ENCODE measurements at regions not wholly inside any gene's neighbourhood (a gene's known extent, or its start where the extent isn't known, plus 50 kb on each side); places are given as distances from the start of the nearest gene placed in this dataset.

DNA sequence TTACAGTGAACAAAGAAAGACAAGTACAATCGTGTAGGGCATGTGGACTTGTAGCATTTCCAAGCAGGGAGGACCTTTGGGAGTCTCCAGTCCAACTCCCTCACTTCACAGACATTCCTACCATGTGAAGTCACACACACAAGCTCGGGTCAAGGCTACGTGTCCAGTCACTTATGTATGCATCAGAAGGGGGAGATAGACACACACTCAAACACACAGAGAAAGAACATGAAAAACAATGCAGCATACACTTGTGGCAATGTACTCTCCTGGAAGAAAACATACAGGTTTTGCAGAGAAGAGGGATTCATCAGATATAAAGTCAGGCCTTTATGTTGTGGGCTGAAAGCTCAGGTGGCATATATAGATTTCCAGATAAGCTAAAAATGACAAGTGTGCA, 136.1 kb upstream of the MID1 start:
- Histone ChIP-seq H3K9ac (ENCODE audit: low read depth, low read length) (no peak overlapping the region), H3K9me3 (ENCODE audit: control insufficient read depth, insufficient read depth, low read length) (no peaks in the 10 kb centered on the region), H3K4me1 (ENCODE audit: insufficient read depth, low read length) (peaks cover 67% of the 10 kb centered on the region), H3K36me3 (ENCODE audit: insufficient read depth, low read length) (no peaks in the 10 kb centered on the region)

DNA sequence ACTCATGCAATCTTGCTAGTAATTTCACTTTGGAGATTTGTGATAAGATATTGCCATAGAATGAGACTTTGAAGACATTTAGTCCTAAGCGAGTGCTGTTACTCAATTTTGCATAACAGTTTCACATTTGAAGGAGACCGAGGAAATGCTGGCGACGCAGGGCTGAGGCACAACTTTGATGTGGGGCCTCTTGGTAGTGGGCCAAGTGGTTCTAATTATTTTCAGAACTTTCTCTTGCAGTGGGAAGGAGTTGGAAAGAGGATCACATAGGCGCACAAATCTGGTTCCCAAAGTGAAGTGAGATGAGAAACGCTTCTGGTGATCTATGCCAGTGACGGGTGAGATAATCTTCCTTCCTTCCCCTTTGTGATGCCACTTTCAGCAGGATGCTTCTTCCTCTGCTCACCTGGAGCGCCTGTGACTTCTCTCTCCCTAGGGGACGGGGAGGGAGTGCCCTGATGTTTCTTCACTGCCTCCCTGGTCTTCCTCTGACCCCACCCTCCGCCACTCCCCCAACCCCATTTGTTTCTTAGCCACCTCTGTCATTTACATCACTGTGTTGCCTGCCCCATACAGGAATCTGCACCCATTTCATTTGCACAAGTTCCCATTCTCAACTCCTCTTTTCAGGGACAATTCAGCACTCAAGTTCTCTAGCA, 138.9 kb upstream of the MID1 start:
- Histone ChIP-seq H3K9me3 (ENCODE audit: control insufficient read depth, insufficient read depth, low read length) (no peaks in the 10 kb centered on the region), H3K4me1 (ENCODE audit: insufficient read depth, low read length) (peaks cover 60% of the 10 kb centered on the region), H3K36me3 (ENCODE audit: insufficient read depth, low read length) (no peaks in the 10 kb centered on the region), H3K9ac (ENCODE audit: low read depth, low read length) (peak overlapping the region; percentile 12; the same call in 1 of the 2 replicates)

DNA sequence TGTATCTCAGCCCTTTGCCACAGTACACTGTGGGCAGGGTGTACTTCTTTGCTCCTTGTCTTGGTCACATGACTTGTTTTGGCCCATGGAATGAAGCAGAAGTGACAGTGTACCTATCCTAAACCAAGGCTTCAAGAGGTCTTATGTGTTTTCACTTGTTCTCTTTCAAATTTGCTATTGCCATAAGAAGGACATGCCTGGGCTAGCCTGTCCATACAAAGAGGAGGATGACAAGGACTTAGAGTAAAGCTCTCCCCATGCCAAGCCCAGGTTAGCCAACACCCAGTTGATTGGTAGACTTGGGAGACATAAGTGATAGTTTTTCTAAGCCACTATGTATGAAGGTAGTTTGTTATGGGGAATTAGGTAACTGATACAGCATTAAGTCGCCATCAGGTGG, 141.1 kb upstream of the MID1 start:
- no peaks in the 10 kb centered on the region for H3K36me3 ChIP-seq (ENCODE audit: insufficient read depth, low read length)
- no peaks in the 10 kb centered on the region for H3K9me3 ChIP-seq (ENCODE audit: control insufficient read depth, insufficient read depth, low read length)
- H3K9ac ChIP-seq (ENCODE audit: low read depth, low read length), result no peak overlapping the region
- peaks cover 40% of the 10 kb centered on the region for H3K4me1 ChIP-seq (ENCODE audit: insufficient read depth, low read length)

DNA sequence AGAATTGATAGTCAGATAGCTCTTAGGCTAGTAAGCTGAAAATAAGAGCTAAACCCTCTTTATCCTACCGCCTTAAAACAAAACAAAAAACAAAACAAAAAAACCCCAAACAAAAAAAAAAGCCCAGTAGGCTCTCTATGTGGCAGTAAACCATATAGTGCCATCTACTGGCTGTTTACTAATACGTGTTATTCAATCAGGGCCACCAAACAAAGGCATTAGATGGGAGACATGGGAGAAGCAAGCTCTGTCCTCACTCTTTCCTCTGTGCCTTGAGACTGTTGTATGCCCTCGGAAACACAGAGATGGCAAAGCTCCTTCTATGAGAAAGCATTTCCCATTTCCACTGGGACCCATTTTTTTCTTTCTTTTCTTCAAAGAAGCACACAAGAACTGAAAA, 148.8 kb upstream of the MID1 start:
- no peaks in the 10 kb centered on the region for H3K36me3 ChIP-seq (ENCODE audit: insufficient read depth, low read length)
- H3K9me3 ChIP-seq (ENCODE audit: control insufficient read depth, insufficient read depth, low read length), result no peaks in the 10 kb centered on the region
- peak overlapping the region; percentile 29; the same call in 1 of the 2 replicates for H3K9ac ChIP-seq (ENCODE audit: low read depth, low read length)
- H3K4me1 ChIP-seq (ENCODE audit: insufficient read depth, low read length), result peaks cover 21% of the 10 kb centered on the region

DNA sequence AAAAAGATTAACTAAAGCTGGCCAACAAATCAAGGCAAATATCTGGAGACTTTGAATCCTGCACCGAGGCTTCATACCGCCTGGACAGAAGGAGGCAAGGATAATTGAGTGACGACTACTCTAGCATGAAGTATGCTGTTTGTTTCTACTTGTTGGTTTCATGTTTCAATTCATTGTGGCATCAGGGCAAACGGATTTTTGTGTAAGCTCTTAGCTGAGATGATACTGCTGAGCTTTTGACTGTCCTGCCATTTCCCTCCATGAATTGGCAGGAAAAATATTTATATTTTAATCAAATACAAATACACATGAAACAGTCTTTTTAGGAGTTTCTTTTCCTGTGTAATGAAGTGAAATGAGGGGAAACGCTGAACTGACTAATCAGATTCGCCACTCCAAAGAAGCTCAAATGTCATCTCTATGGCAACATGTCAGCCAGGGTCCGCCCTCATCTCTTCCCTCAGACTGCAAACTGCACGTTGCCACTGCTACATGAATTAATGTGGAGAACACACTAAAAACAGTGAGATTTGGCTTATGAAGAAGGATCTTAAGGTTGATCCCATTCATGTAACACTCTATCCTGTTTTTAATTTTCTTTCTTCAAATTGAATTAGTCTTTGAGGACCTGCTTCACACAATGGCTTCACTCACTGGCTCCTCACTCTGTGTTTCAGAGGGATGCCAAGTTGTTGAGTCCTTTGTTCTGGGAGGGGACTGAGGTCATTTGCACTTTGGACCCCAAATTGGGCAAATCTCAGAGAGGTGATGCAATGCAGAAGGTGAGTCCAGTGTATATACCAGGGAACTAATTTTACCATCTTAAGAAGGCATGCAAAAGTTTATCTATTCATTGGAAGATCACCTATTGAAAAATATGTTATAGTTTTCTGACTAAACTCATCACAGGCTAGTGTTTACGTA, 149.6 kb upstream of the MID1 start:
- Histone ChIP-seq H3K36me3 (ENCODE audit: insufficient read depth, low read length) (no peaks in the 10 kb centered on the region), H3K9me3 (ENCODE audit: control insufficient read depth, insufficient read depth, low read length) (no peaks in the 10 kb centered on the region), H3K4me1 (ENCODE audit: insufficient read depth, low read length) (peaks cover 21% of the 10 kb centered on the region), H3K9ac (ENCODE audit: low read depth, low read length) (peak overlapping the region; percentile 29; the same call in 1 of the 2 replicates)

DNA sequence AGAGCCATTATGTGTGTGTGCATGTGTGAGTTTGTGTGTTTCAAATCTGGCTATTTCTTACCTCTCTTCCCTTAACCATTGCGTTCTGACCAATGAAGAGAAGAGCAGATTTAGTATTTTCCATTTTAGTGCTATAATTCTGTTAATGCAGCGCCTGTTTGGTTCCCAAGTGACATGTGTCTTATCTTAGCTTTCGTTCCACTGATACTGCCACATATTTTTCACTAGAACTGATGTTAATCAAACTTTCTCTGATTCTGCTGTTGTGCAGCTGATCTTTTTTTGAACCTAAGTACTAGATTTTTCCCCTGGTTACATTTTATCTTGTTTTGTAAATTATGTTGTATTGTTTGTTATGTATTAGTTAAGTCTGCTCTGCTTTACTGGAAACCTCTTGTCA, 152.9 kb upstream of the MID1 start:
- Histone ChIP-seq H3K4me1 (ENCODE audit: insufficient read depth, low read length) (peaks cover 19% of the 10 kb centered on the region), H3K9ac (ENCODE audit: low read depth, low read length) (no peak overlapping the region), H3K36me3 (ENCODE audit: insufficient read depth, low read length) (no peaks in the 10 kb centered on the region), H3K9me3 (ENCODE audit: control insufficient read depth, insufficient read depth, low read length) (no peaks in the 10 kb centered on the region)

DNA sequence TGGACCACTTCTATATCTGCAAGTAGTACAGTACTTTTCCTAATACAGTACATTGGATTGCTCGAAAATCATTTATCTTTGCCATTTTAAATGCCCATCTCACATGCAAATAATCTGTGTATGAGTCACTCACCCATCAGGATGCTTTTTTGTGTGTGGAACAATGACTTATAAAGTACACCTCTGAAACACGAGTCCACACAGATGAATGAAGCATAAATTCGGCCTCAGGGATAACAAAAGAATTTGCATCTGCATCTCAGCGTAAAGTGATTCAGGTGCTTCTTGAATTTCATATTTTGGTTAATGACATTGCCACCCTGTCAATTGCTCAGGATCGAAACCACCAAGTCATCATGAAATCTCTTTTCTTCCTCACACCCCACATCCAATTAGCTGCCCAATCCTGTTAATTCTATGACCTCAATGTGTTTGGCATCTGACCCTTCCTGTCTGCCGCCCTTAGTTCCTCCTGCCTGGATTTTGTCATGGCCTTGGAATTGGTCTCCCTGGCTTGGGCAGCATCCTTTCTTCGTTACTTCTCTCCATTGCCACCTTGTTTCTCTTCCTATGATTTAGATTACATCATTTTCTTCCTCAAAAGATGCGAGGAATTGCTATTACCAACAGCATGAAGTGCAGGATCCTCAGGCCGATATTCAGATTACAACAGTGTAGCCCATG, 161.6 kb upstream of the MID1 start:
- H3K9ac ChIP-seq (ENCODE audit: low read depth, low read length), result no peak overlapping the region
- H3K4me1 ChIP-seq (ENCODE audit: insufficient read depth, low read length), result no peaks in the 10 kb centered on the region
- H3K36me3 ChIP-seq (ENCODE audit: insufficient read depth, low read length), result no peaks in the 10 kb centered on the region
- no peaks in the 10 kb centered on the region for H3K9me3 ChIP-seq (ENCODE audit: control insufficient read depth, insufficient read depth, low read length)

DNA sequence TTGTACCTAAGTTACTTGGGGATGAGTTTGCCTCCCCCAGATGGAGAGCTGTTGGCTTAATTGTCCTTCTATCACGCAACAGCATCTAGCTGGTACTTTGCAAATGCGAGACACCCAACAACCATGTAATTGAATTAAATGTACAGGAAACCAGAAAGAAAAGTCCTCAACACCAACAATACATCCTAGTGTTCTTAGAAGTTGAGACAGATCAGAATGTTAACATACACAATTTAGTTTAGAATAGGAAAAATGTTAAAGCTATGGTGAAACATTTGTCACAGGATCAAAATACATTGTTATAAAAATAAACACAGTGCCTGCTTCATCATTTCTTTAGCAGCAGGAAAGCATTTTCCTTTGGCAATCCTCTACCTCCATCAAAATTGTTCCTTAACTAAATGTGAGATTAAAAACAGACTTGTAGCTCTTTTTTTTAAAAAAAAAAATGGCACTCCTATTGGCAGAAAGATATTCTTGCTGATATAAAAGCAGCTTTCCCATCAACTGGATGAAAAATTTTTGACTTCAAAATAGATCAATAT, 163.1 kb upstream of the MID1 start:
- no peaks in the 10 kb centered on the region for H3K36me3 ChIP-seq (ENCODE audit: insufficient read depth, low read length)
- no peak overlapping the region for H3K9ac ChIP-seq (ENCODE audit: low read depth, low read length)
- no peaks in the 10 kb centered on the region for H3K4me1 ChIP-seq (ENCODE audit: insufficient read depth, low read length)
- H3K9me3 ChIP-seq (ENCODE audit: control insufficient read depth, insufficient read depth, low read length), result no peaks in the 10 kb centered on the region

DNA sequence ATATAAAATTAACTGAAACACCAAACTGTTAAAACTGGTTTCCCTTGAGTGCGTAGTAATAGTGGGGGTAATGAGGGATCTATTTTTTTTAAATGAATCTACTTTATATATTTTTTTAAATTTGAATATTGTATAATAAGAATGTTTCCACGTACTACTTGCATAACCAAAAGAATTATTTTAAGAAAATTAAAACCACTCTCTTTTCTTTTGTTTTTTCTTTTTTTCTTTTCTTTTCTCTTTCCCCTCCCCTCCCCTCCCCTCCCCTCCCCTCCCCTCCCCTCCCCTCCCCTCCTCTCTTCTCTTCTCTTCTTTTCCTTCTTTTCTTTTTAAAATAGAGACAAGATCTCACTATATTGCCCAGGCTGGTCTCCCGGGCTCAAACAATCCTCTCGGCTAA, 166.9 kb upstream of the MID1 start:
- no peak overlapping the region for H3K9ac ChIP-seq (ENCODE audit: low read depth, low read length)
- H3K36me3 ChIP-seq (ENCODE audit: insufficient read depth, low read length), result no peaks in the 10 kb centered on the region
- H3K9me3 ChIP-seq (ENCODE audit: control insufficient read depth, insufficient read depth, low read length), result no peaks in the 10 kb centered on the region
- H3K4me1 ChIP-seq (ENCODE audit: insufficient read depth, low read length), result no peaks in the 10 kb centered on the region

DNA sequence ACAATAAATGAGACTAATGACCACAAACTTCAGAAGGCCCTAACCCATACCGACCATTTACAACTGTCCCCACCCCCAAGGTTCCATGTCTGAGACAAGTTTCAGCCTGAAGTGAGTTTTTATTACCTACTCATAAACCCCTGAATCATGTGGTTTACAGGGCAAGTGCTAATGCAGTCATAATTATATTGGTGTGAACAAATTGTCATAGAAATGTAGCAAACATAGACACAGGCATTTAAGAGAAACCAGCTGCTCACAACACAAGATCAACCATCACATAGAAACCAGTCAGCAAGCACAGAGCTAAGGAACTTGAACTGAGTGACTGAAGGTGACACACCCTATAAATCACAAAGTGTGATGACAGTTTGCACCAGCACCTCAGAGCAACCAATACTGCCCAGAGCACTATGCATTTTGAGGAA, 173.8 kb upstream of the MID1 start:
- no peaks in the 10 kb centered on the region for H3K9me3 ChIP-seq (ENCODE audit: control insufficient read depth, insufficient read depth, low read length)
- no peaks in the 10 kb centered on the region for H3K36me3 ChIP-seq (ENCODE audit: insufficient read depth, low read length)
- 0 out of 2 replicates have a peak, but pooled peaks cover 6% of the 10 kb centered on the region for H3K4me1 ChIP-seq (ENCODE audit: insufficient read depth, low read length)
- H3K9ac ChIP-seq (ENCODE audit: low read depth, low read length), result no peak overlapping the region

DNA sequence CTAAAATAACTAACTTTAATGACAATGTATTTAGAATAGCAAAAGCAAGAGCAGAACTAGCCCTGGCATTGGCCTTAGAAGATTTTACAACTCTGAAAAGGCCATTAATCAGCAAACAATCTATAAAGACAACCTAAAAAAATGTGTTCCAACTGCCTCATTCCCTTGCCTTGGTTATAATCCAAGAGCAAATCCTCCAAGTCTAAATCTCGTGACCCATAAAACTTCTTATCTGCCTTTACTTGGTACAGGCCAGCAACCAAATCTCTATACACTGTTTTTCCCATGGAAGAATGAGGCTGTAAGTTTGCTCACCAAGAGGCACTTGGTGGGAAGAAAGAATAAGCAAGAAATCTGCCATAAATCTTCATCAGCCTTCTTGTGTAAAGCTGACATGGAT, 175.3 kb upstream of the MID1 start:
- H3K4me1 ChIP-seq (ENCODE audit: insufficient read depth, low read length), result 0 out of 2 replicates have a peak, but pooled peaks cover 6% of the 10 kb centered on the region
- no peaks in the 10 kb centered on the region for H3K36me3 ChIP-seq (ENCODE audit: insufficient read depth, low read length)
- no peak overlapping the region for H3K9ac ChIP-seq (ENCODE audit: low read depth, low read length)
- H3K9me3 ChIP-seq (ENCODE audit: control insufficient read depth, insufficient read depth, low read length), result no peaks in the 10 kb centered on the region

DNA sequence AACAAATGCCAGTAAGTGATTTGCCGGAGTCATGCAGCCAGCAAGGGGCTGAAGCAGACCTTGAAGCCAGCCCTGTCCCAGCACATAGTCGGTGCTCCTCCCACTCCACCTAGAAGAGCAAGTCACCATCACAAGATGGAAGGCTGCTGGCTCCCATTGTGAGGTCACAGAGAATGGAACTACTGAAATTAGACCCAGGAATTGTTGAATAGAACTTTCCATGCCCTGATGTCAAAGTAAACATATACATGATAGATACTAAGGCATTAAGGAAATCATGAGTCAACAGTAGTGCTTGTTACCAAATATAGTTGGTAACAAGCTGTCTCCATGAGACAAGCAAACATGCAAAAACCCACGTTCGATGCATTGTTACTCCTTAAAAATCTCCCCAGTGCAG, 177.1 kb upstream of the MID1 start:
- H3K9me3 ChIP-seq (ENCODE audit: control insufficient read depth, insufficient read depth, low read length), result no peaks in the 10 kb centered on the region
- H3K4me1 ChIP-seq (ENCODE audit: insufficient read depth, low read length), result 0 out of 2 replicates have a peak, but pooled peaks cover 6% of the 10 kb centered on the region
- no peak overlapping the region for H3K9ac ChIP-seq (ENCODE audit: low read depth, low read length)
- H3K36me3 ChIP-seq (ENCODE audit: insufficient read depth, low read length), result no peaks in the 10 kb centered on the region

DNA sequence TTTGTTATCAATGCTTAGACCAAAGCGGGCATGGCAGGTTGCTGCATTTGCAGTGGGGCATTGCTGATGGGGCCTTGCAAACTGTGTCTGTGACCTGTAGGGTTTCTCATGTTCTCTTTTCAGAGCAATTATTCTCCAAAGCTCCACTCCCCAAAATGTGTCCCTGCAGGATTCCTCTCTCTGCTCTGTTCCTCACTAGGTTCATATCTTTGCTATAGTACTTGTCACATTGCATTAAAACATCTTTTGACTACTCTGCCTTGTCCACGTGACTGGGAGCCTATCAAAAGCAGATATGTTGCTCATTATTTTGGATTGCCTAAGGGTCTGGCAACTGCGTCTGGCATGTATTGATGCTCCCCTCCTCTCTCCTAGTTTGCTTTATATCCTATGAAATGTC, 177.7 kb upstream of the MID1 start:
- Histone ChIP-seq H3K9me3 (ENCODE audit: control insufficient read depth, insufficient read depth, low read length) (no peaks in the 10 kb centered on the region), H3K4me1 (ENCODE audit: insufficient read depth, low read length) (0 out of 2 replicates have a peak, but pooled peaks cover 6% of the 10 kb centered on the region), H3K36me3 (ENCODE audit: insufficient read depth, low read length) (no peaks in the 10 kb centered on the region), H3K9ac (ENCODE audit: low read depth, low read length) (no peak overlapping the region)

DNA sequence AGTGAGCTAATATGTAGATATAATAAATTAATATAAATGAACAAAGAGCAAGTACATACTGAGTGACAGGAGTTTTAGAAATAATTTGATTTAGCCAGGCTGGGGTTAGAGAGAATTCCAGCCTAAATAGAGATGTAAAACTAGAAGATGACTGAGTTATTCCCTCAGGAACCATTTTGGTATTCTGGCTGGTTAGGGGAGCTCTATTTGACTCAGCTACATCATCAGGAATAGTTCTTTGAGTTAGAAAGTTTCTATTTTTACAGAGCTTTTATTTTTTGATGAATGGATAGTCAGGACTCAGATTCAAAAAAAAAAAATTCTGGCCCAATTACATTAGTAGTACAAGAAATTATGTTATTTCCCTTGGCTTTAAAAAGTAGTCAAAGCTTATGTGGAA, 180.4 kb upstream of the MID1 start:
- H3K9ac ChIP-seq (ENCODE audit: low read depth, low read length), result no peak overlapping the region

More for the DNA sequence above, 180.4 kb upstream of the MID1 start:
- Histone ChIP-seq H3K4me1 (ENCODE audit: insufficient read depth, low read length) (0 out of 2 replicates have a peak, but pooled peaks cover 6% of the 10 kb centered on the region), H3K36me3 (ENCODE audit: insufficient read depth, low read length) (no peaks in the 10 kb centered on the region), H3K9me3 (ENCODE audit: control insufficient read depth, insufficient read depth, low read length) (no peaks in the 10 kb centered on the region)
